Frontal cortex (tissue), 3 donors: ENCODE measurements at regions not wholly inside any gene's neighbourhood (a gene's known extent, or its start where the extent isn't known, plus 50 kb on each side); places are given as distances from the start of the nearest gene placed in this dataset.
"Not testable (repeated sequence)": the region's sequence is repeated elsewhere in the genome, so short reads cannot be mapped to it uniquely, and the experiment has no call there.

ENCODE experiments used
- DNase-seq, 2 donors: peaks; one replicate each; pipeline ENCODE4 v3.0.0; 2012; ENCODE audit warnings: low spot score in 2 of 2
- FAIRE-seq: peaks from 2 replicates; lab custom pipeline; 2012; peaks lifted over from hg19 to GRCh38; lab: Jason Lieb, UNC
- donor health status: control.
- donor health status: control.
- donor health status: control.

DNA sequence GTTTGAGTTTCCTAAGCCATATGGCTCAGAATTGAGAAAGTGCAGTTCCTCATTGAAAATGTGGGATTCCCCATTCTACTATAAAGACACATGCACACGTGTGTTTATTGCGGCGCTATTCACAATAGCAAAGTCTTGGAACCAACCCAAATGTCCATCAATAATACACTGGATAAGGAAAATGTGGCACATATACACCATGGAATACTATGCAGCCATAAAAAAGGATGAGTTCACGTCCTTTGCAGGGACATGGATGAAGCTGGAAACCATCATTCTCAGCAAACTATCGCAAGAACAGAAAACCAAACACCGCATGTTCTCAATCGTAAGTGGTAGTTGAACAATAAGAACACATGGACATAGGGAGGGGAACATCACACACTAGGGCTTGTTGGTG lies 154.8 kb downstream of the SEC23IP start:
- FAIRE-seq, DNase-seq: not testable (repeated sequence)

DNA sequence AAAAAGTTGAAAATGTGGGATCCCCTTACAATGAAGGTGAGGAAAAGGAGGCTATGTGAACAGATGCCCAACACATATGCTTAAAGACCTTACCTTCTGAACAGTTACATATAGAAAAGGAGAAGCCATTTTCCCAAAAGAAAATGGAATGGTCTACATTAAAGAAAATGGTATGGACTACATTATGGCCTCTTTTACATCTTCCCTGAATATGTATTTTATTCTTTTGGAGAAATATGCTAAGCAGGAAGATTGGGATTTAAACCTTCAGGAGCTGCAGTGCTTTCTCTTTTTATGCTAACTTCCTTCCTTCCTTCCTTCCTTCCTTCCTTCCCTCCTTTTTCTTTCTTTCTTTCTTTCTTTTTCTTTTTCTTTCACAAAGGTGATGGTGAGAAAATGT lies 155.4 kb downstream of the SEC23IP start:
- FAIRE-seq (no peak), DNase-seq (no peak)

DNA sequence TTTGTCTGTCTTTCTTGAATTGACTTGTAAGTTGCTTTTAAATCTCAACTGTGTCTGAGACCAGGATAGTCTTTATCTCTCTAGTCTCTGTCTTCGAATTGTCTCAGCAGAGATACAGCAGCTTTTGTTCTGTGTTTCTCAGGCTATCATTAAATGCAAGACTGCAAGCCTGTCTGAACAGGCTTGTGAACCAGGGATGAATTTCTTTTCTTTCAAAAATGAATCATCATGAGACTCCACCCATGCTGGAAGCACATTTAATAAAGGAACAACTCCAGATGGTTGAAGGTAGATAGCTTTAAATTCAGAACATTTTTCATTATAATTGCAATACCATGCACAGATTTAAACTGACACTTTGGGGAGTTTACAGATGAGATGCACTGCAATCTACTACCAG lies 155.9 kb downstream of the SEC23IP start:
- DNase-seq (no peak), FAIRE-seq (no peak)

DNA sequence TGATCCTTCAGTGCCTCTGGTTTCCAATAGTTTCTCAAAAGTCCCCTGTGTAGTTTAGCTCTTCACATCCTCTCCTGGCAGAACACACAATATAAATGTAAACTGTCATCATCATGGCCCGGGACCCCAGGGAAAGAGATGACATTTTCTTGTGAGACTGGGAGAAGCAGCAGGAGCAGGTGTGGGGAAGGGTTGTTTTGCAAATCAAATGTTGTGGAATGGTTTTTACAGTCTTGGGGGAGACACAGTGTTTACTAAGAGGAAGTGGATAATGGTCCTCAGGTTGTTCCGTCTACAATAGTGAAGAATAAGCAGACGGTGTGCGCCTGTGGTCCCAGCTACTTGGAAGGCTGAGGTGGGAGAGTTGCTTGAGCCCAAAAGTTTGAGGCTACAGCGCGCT lies 159.1 kb downstream of the SEC23IP start:
- DNase-seq (no peak), FAIRE-seq (no peak)

DNA sequence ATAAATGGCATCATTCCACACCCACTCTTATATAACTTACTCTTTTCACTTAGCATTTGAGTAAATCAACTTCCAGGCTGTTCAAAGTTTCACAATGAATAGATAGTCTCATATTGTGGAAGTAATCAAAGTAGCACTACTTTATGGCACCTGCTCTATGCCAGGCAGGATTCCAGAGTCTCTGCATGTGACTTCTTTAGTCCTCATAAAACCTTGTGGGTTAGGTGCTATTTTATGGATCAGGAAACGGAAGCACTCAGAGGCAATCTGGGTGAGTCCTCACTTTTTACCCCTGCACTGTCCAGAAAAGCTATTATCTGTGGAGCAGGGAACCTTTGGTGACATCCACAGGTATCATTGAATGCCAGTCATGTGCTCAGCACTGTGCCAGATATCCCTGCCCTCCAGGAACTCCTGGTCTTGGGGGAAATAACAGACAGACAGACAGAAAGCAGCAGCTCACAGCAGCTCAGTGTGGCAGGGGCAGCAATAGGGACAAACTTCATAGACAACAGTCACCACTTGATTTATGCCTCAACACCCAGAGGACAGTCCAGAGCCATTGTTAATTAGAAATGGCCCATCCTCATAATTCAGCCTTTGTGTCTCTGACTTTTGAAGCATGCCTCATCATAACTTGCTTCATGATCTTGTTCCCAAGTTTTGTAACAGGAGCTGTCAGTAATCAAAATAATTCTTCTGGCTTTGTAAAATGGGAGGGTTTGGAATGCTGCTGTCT lies 160.6 kb downstream of the SEC23IP start:
- FAIRE-seq, result no peak

DNA sequence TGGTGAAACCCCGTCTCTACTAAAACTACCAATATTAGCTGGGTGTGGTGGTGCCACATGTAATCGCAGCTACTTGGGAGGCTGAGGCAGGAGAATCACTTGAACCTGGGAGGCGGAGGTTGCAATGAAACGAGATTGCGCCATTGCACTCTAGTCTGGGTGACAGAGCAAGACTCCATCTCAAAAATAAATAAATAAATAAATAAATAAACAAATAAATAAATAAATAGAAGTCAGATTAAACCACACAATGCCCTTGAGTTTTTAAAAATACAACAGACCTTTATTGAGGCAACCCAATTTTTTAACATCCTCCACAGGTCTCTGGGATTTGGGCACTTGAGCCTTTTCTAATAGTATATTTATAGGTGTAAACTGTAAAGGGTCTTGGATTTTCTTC lies 167.3 kb downstream of the SEC23IP start:
- FAIRE-seq, DNase-seq: not testable (repeated sequence)

More for the DNA sequence above, 160.6 kb downstream of the SEC23IP start:
- DNase-seq, result no peak

DNA sequence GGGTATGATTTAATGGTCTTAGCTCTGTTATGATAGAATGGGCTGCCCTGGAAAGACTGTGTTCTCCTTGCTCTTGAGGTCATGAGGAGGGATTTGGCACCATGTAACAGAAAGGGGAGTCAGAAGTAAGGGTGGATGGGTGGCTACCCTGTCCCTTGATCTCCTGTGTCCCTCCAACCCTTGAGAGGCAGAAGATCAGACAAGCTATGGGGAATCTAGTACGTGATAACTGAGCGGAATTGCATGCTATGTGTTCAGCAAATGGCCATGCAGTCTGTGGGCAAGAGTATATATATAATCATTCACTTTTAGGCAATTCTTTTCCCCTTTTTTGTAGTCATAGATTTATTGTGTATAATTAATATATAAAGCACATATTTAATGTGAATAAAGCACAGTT lies 174.9 kb downstream of the SEC23IP start:
- FAIRE-seq, result no peak
- no peak for DNase-seq

DNA sequence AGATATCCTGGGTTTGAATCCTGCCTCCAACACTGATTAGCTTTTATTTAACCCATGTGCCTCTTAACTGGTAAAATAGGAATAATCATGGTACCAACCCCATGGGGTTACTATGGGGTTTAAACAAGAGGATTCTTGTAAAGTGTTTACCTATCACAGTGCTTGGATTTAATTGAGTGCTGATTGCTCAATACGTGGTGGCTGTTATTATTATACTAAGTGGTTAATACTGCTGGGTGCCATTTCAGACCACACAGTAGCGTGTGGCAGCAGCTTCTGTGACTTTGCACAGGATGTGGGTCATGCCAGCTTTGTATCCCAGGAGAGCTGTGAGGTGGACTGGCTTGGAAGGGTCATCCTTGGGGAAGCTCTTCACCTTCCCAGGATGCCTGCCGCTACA lies 177.2 kb downstream of the SEC23IP start:
- FAIRE-seq, result no peak

DNA sequence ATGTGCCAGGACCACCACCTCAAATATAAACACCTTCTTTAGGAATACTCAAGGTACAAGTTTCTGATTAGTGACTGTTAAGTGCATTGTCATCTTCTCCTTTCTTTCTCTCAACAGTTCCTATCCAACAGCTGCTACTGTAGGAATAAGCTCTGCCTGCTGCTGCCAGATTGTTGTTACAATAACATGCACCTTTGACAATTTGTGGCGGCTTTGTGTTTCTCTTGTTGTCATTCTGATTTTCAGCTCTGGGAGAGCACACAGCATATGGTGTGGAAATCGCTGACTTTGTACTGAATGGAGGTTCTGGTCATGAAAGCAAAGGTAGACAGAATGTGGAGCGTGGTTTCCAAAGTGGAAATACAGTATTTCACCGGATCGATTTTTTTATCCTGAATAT lies 182.8 kb downstream of the SEC23IP start:
- FAIRE-seq, result no peak
- no peak for DNase-seq

More for the DNA sequence above, 177.2 kb downstream of the SEC23IP start:
- no peak for DNase-seq

DNA sequence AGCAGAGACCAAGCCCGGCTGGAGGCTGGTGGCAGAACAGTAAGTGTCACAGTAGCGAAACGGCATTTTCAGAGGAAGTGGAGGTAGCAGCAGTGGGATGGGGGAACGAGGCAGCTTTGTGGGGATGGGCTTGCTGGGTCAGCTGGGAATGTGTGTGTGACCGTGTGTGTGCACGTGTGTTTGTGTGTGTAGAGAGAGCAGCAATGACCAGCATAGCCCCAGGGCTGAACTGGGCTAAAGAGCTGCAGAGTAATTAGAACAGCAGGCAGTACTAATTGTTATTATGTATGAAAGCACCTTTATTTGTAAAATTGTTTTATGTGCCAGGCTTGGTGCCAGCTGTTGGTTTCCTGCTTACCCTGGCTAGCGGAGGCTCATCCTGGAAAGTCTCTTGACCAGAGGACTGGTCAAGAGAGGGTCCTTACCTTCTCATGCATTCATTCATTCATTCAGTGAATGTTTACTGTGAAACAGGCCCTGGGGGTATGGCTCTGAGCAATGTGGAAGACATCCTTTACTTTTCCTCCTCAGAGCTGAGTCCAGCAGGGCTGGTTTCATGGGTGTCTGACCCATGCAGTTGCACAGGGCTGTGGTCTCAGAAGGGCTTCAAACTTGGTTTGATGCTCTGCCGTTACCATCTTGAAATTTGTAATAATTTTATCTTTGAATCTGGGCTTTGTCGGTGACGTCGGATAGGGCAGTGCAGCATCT lies 184.6 kb downstream of the SEC23IP start:
- no peak for DNase-seq
- no peak for FAIRE-seq

DNA sequence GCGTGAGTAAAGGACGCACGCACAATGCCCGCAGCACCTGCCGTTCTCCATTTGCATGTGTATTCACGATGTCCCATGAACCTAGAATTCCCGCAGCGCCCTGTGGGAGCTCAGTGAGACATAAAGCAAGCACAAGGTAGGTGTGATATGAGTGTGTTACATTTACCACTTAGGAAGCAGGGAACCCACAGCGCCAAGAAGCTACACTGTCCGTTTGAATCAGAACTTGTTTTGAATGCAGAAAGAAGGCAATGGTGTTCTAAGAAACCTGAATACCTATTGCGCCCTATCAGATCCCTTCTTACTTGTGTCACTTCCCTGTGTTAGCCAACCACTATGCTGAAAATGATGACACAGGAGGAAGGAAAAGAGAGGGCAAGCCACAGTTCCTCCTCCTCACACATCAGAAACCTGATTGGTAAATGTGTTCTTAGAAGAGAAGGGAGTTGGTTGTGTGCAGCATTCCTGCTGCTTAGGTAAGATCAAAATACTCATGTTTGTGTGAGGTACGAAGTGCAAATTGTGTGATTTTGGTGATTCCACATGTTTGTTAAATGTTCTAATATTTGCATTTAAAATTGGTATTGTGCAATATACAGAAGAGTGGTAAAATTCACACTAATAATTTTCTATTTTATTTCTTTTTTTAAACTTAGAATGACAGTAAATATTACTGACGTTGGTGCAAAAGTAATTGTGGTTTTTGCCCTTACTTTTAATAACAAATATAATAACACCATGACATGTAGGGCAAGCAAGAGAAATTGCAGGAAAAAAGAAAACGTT lies 185.4 kb downstream of the SEC23IP start:
- no peak for DNase-seq
- no peak for FAIRE-seq

DNA sequence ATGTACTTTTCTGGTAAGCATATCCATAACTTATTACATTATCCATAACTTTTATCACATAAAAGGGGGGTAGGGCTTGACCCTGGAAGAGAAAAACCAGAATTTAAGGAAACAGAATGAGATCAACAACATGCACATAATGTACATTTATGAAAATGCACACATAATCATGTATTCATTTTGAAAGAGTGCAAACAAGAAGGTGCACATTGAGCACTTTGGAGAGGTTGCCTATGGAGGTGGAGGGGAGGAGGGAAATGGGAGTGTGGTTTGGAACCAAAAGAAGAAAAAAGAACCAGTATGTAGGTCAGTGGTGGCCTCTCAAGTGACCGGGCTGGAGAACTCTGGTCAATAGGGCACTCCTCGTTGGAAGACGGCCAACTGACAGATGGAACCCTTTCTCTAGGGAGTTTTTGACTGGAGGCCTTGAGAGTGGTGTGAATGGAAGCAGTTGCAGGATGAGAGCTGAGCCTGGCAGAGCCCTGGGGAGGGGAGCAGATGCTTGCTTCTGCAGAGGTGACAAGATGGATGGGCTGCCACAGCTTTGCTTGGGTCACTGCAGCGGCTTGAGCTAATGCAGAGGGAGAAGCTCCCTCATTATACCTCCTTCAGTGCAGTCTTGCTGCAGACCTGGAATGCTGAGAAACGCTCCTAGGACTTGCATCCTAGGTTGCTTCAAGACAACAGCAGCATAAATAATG lies 192.7 kb downstream of the SEC23IP start:
- no peak for DNase-seq
- FAIRE-seq, result no peak

DNA sequence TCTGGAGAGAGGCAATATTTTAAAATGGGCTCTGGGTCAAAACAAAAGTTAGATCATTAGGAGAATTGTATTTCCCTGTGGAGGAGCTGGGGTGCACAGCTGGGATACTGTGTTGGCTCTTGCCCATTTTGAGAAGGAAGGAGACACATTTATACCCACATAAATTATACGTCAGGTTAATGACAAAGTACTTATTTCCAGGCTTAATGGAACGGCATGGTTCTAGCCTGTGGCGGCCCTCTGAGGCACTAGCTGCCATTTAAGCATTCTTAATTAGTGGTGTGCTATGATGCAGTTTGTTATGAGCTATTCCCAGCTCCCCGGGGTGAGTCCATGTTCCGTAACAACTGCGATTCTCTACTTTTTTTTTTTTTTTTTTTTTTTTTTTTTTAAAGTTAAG lies 193.5 kb downstream of the SEC23IP start:
- no peak for FAIRE-seq
- no peak for DNase-seq

DNA sequence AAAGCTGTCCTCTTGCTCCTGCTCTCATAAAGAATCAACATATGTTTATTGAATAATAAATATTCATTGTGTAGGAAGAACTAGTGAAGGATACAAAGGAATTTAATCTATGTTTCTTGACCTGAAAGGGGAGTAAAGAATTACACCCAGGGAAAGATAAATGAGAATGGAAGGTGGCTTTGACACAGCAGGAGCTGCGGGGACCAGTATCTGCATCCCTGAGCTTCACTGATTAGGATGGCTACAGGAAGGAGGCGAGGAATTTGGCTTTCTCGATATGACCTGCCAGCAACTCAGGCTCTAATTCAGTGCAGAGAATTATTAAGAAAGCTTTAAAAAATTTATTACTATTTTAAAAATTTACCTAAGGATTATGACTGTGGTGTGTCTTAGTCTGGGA lies 194.6 kb downstream of the SEC23IP start:
- no peak for FAIRE-seq
- no peak for DNase-seq

DNA sequence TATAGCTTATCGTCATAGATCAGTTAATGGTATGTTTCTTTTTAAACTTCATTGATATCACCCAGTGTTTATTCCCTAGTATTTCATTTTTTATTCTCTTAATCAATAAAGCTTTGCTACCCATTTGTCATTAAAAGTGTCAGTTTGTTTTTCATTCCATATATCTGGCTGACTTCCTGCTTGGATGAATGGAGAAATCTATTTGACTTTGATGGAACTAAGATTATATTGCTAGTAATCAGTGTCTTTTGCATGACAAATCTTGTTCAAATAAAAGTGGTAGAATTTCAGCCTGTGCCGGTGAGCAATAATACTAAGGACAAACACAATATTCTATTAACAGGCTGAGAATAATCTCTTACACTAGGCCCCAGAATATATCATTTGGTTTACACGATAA lies 203.3 kb downstream of the SEC23IP start:
- FAIRE-seq, result no peak
- DNase-seq, result no peak

DNA sequence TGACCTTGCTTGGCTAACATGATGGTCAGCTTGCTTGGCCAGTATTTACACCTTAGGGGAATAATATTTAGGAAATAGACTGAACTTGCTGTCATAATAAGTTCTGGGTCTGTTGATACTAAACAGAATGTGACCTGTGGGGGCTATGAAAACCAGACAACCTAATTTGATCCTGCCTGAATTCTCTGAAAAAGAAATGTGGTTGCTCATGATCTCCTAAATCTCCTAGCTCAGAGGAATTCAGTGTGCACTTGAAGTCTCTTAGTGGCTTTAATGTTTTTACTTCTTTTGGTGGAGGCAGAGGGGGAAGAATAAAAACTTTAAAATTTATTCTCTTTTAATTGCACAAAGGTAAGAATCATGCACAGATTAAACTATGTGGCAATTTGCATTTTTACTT lies 205.2 kb downstream of the SEC23IP start:
- no peak for FAIRE-seq

DNA sequence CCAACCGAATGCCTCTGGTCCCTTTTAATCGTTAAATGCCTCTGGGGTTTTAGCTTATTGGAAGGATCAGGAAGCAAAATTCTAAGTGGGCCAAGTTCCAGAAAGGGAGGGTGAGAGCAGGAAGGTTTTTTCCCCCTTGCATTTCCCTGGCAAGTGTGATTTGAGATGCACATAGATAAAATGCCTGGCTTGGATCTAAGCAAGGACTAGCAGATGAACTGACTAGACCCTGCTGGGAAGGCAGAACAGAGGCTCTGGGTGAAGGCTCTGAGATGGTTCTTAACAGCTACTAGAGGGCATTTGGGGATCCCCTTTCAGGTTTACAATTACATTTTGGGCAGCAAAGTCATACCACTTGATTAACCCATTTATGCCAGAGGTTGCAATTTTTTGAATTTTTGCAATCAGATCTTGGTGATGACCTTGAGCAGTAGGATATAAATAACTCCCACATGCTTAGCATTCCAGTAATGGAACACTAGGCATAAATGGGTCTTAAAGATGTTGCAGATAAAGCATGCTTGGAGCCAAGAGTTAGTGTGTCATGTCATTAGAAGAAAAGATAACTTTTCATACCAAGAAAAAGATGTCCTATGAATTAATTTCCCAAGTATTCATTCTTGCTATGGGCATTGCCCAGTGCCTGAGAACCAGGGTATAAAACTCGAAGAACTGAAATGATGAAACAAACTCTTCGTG lies 205.9 kb downstream of the SEC23IP start:
- DNase-seq, result no peak
- no peak for FAIRE-seq

More for the DNA sequence above, 205.2 kb downstream of the SEC23IP start:
- DNase-seq, result no peak

DNA sequence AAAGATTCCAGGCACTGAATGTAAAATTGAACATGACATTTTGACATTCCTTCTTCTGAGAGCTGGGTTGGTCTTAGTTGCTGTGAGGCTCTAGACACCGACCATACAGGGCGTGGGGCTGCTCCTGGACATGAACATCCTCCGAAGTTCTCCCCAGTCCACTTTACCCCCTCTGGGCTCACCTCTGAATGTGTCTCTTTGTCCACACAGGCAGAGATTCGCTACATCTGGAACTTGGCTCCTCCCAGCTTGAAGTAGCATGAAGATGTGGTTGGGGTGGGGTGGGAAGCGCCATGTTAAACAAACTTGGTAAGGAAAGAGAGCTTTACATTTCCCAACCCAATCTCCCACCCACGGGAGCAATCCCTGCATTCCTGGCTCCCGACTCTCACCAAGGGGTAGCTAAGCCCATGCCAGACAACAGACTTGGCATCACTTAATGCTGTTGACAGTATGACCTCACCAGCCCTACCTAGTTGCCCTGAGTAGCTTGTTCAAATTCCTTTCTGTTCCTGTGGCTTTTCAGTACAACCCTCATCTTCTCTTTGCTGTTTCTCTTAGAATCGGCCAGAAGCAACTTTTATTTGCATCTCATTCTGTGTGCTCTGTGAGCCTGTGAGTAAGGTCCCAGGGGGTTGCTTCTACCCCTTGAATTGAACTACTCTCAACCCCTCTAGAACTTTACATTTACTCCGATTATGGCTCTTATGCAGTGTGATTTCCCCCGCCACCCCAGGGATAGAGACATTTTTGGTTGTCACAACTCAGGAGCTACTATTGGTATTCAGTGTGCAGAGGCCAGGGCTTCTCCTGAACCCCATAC lies 211.4 kb downstream of the SEC23IP start:
- no peak for DNase-seq
- no peak for FAIRE-seq

DNA sequence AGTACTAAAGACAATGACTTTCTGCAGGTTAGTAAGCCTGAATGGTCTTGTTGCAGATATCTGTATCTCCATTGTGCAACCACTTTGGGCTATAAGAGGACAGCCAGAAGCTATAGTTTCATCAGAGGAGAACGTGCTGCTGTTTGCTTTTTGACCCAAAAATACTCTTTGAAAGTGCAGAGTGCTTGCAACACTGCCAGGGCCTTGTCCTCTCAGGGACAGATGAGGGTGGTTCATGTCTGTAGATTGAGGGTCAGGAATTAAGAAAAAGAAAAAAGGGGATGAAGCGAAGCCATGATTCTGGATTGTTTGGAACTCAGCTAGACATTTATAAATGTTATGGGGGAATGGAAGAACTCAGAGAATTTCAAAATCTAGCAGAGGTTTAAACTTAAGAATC lies 212.5 kb downstream of the SEC23IP start:
- no peak for DNase-seq
- no peak for FAIRE-seq
